NOMO-1 (cell line): ENCODE measurements at regions not wholly inside any gene's neighbourhood (a gene's known extent, or its start where the extent isn't known, plus 50 kb on each side); places are given as distances from the start of the nearest gene placed in this dataset.
"Not testable (repeated sequence)": the region's sequence is repeated elsewhere in the genome, so short reads cannot be mapped to it uniquely, and the experiment has no call there.

Experiments used
- DNase-seq, 2 experiments: peaks; one replicate each; lab custom pipeline; 2025; ENCODE audit not compliant: unreplicated experiment in 2 of 2; lab: John Stamatoyannopoulos, UW

DNA sequence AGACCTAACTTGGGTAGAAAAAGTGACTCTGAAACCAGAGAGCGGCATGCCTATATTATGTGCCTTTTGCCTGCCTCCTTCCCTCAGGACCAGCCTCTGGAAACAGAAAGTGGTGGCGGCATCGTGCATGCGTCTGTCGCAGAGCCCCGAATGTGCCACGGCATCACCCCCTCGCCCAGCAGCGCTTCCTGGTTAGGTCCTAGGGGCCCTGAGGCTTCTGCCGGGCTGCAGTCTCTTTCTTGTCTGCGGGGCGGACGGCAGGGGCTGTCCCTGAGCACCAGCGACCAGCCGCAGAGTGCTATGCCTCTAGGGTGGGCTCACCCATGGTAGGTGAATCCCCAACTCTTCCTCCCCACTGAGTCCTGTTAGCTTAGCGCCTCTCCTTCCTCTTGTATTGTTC, 68.7 kb downstream of the VSIG4 start:
- no peak for DNase-seq

DNA sequence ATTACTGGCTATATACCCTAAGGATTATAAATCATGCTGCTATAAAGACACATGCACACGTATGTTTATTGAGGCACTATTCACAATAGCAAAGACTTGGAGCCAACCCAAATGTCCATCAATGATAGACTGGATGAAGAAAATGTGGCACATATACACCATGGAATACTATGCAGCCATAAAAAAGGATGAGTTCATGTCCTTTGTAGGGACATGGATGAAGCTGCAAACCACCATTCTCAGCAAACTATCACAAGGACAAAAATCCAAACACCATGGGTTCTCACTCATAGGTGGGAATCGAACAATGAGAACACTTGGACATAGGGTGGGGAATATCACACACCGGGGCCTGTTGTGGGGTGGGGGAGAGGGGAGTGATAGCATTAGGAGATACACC, 72.7 kb downstream of the VSIG4 start:
- not testable (repeated sequence) for DNase-seq

DNA sequence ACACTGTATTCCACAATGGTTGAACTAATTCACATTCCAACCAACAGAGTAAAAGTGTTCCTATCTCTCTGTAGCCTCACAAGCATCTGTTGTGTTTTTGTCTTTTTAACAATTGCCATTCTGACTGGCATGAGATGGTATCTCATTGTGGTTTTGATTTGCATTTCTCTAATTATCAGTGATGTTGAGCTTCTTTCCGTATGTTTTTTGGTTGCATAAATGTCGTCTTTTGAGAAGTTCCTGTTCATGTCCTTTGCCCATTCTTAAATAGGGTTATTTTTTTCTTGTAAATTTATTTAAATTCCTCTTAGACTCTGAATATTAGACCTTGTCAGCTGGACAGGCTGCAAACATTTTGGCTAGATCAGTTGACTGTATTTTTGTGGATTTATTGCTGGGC, 78.2 kb downstream of the VSIG4 start:
- DNase-seq, result no peak

DNA sequence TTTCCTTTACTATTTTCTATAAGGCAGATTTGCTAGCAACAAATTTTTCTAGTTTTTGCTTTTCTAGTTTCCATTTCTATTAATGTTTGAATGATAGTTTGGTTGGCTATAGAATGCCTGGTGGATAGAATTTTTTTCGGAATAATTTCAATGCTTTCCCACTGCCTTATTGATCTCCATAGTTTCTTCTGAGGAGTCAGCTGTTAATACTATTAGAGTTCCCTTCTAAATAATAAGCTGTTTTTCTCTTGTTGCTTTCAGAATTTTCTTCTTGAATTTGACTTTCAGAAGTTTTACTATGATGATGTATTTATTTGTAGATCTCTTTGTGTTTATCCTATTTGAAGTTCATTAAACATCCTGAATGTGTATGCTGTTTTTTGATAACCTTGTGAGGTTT, 91.8 kb downstream of the VSIG4 start:
- DNase-seq, result no peak

DNA sequence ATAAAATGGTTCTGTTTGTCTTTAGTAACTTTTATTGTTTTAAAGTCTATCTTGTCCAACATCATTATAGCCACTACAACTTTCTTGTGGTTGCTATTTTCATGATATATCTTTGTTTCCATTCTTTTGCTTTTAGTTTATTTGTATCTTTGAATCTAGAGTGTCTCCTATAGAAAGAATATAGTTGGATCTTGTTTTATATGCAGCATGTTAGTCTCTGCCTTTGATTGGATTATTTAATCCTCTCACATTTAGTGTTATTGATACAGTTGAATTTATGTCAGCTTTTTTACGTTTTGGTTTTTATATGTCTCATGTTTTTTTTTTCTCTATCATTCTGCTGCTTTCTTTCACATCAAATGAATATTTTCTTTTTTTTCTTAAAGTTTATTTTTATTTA, 98.1 kb downstream of the VSIG4 start:
- no peak for DNase-seq

DNA sequence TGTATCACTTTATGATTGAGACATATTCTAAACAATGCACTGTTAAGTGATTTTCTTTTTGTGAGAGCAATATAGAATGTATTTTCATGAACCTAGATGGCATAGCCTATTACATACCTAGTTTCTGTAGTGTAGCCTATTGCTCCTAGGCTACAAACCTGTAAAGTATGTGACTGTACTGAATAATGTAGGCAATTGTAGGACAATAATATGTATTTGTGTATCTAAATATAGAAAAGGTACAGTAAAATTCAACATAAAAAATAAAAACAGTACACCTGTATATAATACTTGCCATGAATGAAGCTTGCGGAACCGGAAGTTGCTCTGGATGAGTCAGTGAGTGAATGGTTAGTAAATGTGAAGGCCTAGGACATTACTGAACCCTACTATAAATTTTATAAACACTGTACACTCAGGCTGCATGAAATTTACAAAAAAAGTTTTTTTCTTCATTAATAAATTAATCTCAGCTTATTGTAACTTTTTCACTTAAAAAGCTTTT, 106.7 kb downstream of the VSIG4 start:
- DNase-seq, result no peak

DNA sequence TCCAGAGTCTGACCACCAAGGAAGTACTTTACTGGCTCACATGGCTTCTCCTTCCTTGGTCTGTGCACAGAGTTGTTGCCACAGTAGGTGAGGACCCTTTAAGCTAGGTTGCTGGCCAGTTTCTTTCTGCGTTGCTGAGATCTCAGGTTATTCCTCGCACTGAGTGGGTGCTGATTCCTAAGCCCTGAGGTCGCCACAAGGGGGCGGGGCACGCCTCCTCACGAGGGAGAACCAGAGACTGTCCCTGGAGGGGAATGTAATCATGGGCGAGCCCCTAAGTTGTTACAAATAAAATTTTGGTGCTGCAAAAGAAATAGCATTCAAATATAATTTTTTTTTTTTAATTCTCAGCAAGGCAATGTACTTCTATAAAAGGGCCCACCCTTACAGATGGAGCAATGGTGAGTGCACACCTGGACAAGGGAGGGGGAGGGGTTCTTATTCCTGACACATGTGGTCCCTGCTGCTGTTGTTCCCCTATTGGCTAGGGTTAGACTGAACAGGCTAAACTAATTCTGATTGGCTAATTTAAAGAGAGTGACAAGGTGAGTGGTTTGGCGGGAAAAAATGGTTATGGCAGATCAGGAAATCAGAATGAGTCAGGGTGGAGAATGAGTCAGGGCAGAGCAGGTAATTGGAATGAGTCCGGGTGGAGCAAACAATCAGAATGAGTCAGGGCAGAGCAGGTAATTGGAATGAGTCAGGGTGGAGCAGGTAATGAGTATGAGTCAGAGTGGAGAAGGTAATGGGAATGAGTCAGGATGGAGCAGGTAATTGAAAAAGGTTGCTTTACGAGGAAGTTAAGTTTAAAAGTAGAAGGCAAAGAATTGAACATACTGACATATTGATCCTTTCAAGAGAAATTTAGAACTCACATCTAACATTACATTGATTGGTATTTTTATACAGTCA, 107.5 kb downstream of the VSIG4 start:
- DNase-seq, result no peak

DNA sequence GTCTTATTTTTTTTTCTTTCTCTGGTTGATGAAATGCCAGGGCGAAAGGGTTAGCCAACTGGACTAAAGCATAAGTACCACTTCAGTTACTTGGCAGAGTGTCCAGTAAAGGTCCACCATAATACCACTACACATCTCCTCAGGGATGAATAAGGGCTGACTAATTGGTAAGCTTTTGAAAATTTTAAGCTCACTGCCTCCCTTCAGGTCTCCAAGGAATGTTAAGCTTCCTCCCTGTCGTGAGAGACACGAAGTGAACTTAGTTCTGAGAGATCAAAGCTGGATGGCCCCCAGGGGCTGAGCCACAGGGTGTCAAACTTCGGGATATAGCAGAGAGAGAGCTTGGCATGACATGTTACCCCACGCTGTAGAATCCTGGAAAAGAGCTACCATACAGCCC, 111.4 kb downstream of the VSIG4 start:
- DNase-seq, result no peak

DNA sequence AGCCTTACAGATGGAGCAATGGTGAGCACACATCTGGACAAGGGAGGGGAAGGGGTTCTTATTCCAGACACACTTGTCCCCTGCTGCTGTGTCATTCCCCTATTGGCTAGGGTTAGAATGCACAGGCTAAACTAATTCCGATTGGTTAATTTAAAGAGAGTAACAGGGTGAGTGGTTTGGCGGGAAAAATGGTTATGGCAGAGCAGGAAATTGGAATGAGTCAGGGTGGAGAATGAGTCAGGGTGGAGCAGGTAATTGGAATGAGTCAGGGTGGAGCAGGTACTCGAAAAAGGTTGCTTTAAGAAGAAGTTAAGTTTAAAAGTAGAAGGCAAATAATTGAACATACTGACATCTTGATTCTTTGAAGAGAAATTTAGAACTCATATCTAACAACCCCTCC, 112.5 kb downstream of the VSIG4 start:
- not testable (repeated sequence) for DNase-seq

DNA sequence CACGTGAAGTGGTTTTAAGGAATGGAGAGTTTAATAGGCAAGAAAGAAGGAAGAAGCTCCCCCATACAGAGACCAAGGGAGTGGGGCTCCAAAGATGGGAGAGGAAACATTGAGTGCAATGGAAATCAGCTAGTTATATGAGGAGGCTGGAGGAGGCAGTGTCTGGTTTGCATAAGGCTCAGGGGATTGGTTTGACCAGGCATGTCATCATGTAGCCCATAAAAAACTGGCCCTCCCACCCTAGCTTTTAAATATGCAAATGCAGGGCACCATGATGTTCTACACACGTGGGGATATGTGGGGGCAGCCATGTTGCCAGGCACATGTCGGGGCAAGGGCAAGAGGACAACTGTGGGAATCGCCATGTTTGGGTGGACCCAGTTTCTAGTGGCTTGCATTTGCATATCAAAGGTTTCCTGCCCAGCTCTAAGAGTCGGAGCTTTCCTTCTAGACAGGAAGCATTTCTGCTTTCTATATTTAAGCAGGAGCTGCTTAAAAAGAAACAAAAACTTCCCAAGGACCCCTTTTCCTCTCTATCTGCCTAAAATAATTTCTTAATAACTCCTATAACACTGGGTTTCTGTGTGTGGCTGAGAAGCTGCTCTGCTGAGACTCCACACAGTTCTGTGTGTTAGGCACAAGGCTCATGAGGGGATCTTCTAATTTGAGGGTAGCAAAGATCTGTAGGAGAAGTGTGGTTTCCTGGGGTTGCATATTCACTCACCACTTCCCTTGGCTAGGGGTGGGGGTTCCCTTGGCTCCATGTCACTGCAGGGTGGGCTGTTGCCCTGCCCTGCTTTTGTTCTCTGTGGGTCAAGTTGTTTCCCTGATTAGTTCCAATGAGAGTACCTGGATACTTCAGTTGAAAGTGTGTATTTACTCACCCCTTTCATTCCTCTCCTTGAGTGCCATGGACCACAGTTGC, 113.5 kb downstream of the VSIG4 start:
- DNase-seq, result peak; percentile 38 to 55

DNA sequence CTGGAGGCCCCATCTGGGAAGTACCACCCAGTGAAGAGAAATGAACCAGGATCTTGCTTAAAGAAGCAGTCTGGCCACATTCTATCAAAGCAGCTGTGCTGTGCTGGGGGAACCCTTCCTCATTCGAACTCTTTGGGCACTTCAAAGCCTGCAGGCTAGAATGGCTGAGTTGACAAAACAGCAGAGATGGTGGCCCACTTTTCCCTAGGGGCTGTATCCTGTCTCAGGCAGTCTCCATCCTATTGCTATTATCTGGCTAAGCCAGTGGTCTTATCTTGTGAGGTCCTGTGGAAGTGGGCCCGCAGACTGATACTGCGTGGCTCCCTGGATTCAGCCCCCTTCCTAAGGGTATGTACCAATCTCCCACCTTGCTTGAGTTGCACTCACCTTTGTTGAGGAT, 114.3 kb downstream of the VSIG4 start:
- no peak for DNase-seq

DNA sequence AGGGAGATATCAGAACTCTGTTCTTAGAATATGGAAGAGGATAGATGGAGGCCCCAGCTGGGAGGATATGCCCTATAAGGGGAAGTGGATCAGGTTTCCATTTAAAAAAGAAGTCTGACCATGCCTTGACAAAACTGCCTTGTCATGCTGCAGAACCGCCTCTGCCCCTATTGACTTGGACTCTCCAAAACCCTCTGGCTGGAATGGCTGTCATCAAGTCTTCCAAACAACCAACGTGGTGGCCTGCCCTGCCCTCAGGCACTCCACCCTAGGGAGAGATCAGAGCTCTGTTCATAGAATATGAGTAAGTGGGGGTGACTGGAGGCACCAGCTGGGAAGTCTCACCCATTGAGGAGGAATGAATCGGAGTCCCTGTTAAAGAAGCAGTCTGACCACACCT, 114.9 kb downstream of the VSIG4 start:
- peak in 1 of 2 experiments; percentile 16 for DNase-seq

DNA sequence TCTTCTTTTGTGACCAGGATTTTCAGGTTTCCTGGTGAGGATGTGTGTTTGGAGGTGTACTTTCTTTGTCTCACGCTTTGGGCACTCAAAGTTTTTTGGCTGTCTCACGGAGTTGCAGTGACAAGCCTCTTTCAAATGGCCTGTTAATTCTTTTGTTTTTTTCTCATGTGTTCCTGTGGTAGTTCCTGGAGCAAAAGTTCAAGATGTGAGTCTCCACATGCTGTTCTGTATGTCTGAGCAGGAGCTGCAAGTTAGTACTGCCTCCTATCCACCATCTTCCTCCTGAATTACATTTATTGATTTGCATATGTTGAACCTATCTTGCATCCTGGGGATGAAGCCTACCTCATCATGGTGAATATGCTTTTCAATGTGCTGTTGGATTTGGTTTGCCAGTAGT, 118.5 kb downstream of the VSIG4 start:
- DNase-seq, result no peak

DNA sequence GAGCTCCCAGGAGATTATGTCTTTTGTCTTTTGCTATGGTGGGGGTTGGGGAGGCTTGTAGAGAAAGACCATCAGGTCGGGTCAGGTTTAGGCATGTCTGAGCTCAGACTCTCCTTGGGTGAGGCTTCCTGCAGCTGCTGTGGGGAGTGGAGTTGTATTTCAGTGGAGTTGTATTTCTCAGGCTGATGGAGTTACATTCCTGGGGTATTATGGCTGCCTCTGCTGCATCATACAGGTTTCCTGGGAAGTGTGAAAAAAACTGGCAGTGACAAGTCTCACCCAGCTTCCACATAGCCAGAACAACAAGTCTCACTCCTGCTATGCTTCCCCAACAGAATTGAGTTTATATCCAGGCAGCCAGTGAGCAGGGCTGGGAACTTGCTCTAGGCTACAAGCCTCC, 119.3 kb downstream of the VSIG4 start:
- DNase-seq, result no peak

DNA sequence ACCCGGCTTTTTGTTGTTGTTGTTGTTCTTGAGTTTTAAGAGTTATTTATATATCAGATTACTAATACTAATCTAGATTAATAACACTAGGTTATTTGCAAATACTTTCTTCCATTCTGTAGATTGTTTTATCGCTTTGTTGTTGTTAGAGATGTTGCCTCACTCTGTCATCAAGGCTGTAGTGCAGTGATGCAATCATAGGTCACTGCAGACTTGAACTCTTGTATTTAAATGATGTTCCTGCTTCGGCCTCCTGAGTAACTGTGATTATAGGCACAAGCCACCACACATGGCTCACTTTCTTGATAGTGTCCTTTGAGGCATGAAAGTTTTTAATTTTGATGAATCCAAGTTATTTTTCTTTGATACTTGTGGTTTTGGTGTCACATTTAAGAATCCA, 129.0 kb downstream of the VSIG4 start:
- DNase-seq, result peak in 1 of 2 experiments; percentile 31

DNA sequence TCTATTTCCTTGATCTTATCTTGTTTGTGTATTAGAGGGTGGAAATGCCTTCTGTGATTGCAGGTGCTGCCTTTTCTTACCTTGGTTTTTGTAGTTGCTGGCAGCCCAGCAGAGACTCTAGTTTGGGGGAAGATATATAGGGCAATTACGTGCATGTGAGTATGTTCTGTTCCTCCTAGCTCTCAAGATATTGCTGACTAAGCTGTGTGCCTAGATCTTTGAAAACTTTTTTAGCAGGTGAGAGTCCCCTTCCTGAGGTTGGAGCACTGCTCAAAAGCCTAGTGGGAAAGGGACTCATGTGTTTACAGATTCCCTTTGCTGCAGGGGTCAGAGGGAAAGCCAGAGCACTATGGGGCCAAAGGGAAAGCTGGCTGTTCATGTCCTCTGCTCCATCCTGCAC, 136.1 kb downstream of the VSIG4 start:
- no peak for DNase-seq

DNA sequence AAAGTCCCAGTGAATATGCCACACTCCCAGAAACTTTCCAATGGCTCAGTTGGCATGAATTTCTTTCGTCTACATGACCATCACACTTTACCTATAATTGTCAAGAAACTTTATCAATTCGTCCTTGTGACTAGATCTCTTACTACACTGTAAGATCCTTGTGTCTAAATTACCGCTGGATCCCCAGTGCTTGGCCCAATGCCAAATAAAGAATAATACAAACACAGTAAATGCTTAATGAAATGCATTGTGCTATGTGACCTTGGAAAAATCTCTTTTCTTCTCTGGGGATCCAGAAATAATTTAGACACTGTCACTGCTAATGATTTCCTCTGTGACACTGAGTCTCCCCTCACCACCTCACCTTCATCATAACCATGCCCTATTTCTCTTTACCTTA, 137.9 kb downstream of the VSIG4 start:
- no peak for DNase-seq

DNA sequence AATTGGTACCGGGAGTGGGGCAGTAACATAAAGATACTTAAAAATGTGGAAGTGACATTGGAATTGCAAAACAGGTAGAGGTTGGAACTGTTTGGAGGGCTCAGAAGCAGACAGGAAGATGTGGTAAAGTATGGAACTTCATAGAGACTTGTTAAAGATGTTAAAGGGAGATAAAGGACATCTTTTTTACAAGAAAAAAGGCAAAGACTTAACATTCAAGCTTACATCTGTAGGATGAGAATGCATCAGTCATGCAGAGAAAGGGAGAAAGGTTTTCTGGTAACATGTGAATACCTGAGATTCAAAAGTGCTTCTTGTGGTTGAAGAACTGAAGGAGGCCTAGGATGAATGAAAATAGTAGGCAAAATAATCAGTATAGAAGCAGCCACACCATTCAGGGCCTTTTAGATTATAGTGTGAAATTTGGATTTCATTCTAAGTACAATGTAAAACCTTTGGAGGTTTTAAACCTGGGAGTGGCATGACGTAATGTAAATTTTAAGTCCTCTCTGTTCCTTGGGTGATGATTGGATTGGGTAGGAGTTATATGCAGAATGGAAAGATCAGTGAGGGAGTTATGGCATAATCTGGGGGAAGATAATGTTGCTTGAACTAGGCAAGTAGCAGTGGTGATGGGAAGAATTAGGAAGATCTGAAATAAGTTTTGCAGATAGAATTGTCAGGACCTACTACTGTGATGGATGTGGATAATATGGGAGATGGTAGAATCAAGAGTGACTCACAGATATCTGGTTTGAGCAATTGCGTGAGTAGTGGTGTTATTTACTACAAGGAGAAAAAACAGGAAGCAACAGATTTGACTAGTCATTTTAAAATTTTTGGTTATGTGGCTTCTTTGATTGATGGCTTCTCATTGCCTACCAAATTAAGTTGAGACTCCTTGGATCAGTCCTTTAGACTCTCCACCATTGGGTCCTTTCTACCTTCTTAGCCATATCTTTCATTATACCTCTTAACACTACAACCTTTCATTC, 138.7 kb downstream of the VSIG4 start:
- DNase-seq, result peak; percentile 8 to 64

DNA sequence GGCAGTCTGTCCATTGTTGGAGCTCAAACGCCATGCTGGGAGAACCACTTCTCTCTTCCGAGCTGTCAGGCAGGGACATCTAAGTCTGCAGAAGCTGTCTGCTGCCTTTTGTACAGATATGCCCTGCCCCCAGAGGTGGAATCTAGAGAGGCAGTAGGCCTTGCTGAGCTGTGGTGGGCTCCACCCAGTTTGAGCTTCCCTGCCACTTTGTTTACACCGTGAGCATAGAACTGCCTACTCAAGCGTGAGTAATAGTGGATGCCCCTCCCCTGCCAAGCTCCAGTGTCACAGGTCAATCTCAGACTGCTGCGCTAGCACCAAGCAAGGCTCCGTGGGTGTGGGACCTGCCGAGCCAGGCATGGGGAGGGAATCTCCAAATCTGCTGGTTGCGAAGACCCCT, 145.7 kb downstream of the VSIG4 start:
- DNase-seq, result no peak

DNA sequence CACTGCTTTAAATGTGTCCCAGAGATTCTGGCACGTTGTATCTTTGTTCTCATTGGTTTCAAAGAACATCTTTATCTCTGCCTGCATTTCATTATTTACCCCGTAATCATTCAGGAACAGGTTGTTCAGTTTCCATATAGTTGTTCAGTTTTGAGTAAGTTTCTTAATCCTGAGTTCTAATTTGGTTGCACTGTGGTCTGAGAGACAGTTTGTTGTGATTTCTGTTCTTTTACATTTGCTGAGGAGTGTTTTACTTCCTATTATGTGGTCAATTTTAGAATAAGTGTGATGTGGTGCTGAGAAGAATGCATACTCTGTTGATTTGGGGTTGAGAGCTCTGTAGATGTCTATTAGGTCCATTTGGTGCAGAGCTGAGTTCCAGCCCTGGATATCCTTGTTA, 148.1 kb downstream of the VSIG4 start:
- DNase-seq, result not testable (repeated sequence)
